ENCODE measurements at regions not wholly inside any gene's neighbourhood (a gene's known extent, or its start where the extent isn't known, plus 50 kb on each side); places are given as distances from the start of the nearest gene placed in this dataset.

DNA sequence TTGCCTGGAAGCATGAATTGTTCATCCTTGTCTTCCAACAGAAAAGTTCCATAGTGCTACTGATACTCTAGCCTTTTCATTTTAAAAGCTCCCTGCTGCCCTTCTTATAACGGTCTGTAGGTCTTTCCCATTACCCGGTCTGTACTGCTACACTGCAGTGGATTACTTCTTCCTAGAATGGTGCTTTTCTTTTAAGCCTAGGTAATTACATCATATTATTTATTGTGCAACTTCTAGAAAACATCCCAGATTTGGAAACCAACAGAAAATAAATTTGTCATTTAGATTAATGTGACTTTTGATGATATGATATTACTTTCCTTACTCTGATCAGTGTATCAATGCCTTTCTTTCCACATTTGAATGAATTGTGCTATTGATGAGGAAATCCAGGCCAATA lies 199.4 kb downstream of the TANC2 start:
- no peak for DNase-seq (ENCODE audit: low read depth, low spot score)

GRCh38 chr17:63170795-63171194 lies 204.8 kb downstream of the TANC2 start:
- CTCF ChIA-PET = interaction anchor here (1.0 kb wide), 1 partner anchor 17 kb away, joined by 3 read pairs; no protein-coding TSS in a partner anchor
- POLR2A ChIA-PET = interaction anchor here (0.9 kb wide), 1 partner anchor 20 kb away, joined by 3 read pairs; no protein-coding TSS in a partner anchor
- TF ChIP-seq, protein P1, sequence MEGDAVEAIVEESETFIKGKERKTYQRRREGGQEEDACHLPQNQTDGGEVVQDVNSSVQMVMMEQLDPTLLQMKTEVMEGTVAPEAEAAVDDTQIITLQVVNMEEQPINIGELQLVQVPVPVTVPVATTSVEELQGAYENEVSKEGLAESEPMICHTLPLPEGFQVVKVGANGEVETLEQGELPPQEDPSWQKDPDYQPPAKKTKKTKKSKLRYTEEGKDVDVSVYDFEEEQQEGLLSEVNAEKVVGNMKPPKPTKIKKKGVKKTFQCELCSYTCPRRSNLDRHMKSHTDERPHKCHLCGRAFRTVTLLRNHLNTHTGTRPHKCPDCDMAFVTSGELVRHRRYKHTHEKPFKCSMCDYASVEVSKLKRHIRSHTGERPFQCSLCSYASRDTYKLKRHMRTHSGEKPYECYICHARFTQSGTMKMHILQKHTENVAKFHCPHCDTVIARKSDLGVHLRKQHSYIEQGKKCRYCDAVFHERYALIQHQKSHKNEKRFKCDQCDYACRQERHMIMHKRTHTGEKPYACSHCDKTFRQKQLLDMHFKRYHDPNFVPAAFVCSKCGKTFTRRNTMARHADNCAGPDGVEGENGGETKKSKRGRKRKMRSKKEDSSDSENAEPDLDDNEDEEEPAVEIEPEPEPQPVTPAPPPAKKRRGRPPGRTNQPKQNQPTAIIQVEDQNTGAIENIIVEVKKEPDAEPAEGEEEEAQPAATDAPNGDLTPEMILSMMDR (IDR thresholded peaks at IDR 0.05; ENCODE audit: insufficient read depth, low read length, missing control alignments) = no peak
- no peak for DNase-seq (ENCODE audit: low read depth, low spot score)
- no peak overlapping the region for H3K4me3 ChIP-seq (ENCODE audit: low read depth, low read length)

More for the DNA sequence above, 199.4 kb downstream of the TANC2 start:
- CTCF ChIA-PET = no interaction called here
- H3K4me3 ChIP-seq (ENCODE audit: low read depth, low read length) = no peak overlapping the region
- POLR2A ChIA-PET = no interaction called here
- TF ChIP-seq, protein P1 (IDR thresholded peaks at IDR 0.05; ENCODE audit: insufficient read depth, low read length, missing control alignments) = no peak

DNA sequence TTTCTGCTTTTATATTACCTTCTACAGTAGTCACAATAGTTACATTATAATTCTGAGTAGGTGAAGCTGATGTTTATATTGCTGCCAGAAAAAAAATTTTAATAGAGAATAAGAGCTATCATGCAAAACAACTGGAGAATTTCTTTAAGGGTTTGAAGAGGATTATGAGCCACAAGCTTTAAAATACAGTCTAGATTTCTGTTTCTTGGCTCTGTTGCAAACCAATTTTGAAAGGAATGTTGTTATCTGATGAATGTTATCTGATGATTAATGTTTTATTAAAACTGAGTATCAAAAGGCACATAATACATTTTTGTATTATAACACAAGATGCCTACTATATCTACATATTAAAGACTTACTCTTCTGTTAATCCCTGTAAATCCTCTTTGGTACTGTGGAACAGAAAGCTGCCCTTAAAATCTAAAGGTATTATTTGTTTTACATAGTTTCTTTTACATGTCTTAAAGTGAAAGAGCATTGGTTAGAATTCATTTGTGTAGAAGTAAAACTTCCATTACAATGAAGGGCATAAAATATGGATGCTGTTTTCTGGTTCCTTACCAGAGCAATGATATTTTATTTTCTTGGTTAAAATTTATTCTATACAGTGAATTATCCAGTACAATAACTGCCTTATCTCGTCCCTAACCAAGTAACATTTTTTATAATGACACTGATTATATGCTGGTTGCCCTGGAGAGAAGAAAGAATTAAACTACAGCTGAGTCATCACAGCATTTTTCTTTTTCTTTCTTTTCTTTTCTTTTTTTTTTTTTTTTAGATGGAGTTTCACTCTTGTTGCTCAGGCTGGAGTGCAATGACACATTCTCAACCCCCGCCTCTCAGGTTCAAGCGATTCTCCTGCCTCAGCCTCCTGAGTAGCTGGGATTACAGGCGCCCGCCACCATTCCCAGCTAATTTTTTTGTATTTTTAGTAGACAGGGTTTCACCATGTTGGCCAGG lies 205.7 kb downstream of the TANC2 start:
- ChIA-PET POLR2A (interaction anchor here (0.6 to 0.9 kb wide), 2 partner anchors 21 to 178 kb away, joined by 3 to 6 read pairs; no protein-coding TSS in a partner anchor), CTCF (interaction anchor here (1.3 kb wide), 1 partner anchor 234 kb away, joined by 4 read pairs; no protein-coding TSS in a partner anchor)
- TF ChIP-seq, protein P1 (IDR thresholded peaks at IDR 0.05; ENCODE audit: insufficient read depth, low read length, missing control alignments) = no peak
- DNase-seq (ENCODE audit: low read depth, low spot score) = no peak
- no peak overlapping the region for H3K4me3 ChIP-seq (ENCODE audit: low read depth, low read length)

DNA sequence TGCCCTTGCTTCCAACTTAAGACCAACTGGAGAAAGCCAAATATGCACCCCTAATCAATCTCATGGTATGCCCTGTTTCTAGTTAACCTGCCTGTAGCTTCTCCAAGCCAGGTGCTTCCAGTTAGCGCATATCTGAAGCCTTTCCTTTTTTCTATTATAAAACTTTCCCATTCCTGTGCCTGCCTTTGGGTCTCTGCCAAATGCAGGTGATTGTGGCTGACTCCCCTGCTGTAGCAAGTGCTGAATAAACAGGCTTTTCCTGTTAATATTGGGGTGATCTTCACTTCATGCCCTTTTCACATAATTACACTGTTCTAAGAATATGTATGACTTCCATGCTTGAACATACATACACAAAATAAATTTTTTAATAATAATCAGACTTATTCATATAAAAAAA lies 207.4 kb downstream of the TANC2 start:
- CTCF ChIA-PET = interaction anchor here (1.5 kb wide), 1 partner anchor 10 kb away, joined by 5 read pairs; no protein-coding TSS in a partner anchor
- H3K4me3 ChIP-seq (ENCODE audit: low read depth, low read length) = no peak overlapping the region
- POLR2A ChIA-PET = no interaction called here
- DNase-seq (ENCODE audit: low read depth, low spot score) = no peak
- TF ChIP-seq, protein P1 (IDR thresholded peaks at IDR 0.05; ENCODE audit: insufficient read depth, low read length, missing control alignments) = no peak

GRCh38 chr17:63173903-63174302 lies 207.9 kb downstream of the TANC2 start:
- no peak overlapping the region for H3K4me3 ChIP-seq (ENCODE audit: low read depth, low read length)
- DNase-seq (ENCODE audit: low read depth, low spot score) = no peak
- CTCF ChIA-PET = interaction anchor here (1.5 kb wide), 1 partner anchor 10 kb away, joined by 5 read pairs; no protein-coding TSS in a partner anchor
- POLR2A ChIA-PET = no interaction called here
- TF ChIP-seq, protein P1 (IDR thresholded peaks at IDR 0.05; ENCODE audit: insufficient read depth, low read length, missing control alignments) = no peak

- ChIA-PET CTCF (interaction anchor here (2.1 kb wide), 1 partner anchor 228 kb away, joined by 7 read pairs; no protein-coding TSS in a partner anchor), POLR2A (no interaction called here)
Measured at GRCh38 chr17:63178530-63178929, 212.5 kb downstream of the TANC2 start.

More at GRCh38 chr17:63178530-63178929, 212.5 kb downstream of the TANC2 start:
- no peak for DNase-seq (ENCODE audit: low read depth, low spot score)
- TF ChIP-seq, protein P1 (IDR thresholded peaks at IDR 0.05; ENCODE audit: insufficient read depth, low read length, missing control alignments) = no peak
- H3K4me3 ChIP-seq (ENCODE audit: low read depth, low read length) = no peak overlapping the region

All from AG04449 (cell line).